Upper lobe of left lung (tissue), 4 donors: ENCODE measurements at regions not wholly inside any gene's neighbourhood (a gene's known extent, or its start where the extent isn't known, plus 50 kb on each side); places are given as distances from the start of the nearest gene placed in this dataset.

Experiments used
- CTCF ChIP-seq, 6 experiments: fragments of 450-650 bp in 4 of 6; fragments of 200-600 bp in 2 of 6; sonication (generic) in 2 of 6; IDR thresholded peaks; one replicate each; pipeline ENCODE4 v1.5.1; 2016 to 2019; ENCODE audit warnings: antibody characterized with exemption in 6 of 6
- EP300 ChIP-seq, 4 donors: sonication (generic); formaldehyde crosslinking; IDR thresholded peaks; one replicate each; pipeline ENCODE4 v1.5.1; 2017; ENCODE audit warnings: antibody characterized with exemption in 4 of 4, control low read depth in 2 of 4
- POLR2A ChIP-seq, 4 donors: fragments of 450-650 bp; IDR thresholded peaks; one replicate each; pipeline ENCODE4 v1.5.1; 2016 to 2017; ENCODE audit warnings: antibody characterized with exemption in 4 of 4, mild to moderate bottlenecking in 2 of 4

GRCh38 chr4:112840619-112841018 lies 203.7 kb downstream of the LARP7 start:
- TF ChIP-seq CTCF (IDR thresholded peaks at IDR 0.05), result no peak
- no peak for TF ChIP-seq POLR2A (IDR thresholded peaks at IDR 0.05)
- no peak for TF ChIP-seq EP300 (IDR thresholded peaks at IDR 0.05)
